ENCODE measurements at regions not wholly inside any gene's neighbourhood (a gene's known extent, or its start where the extent isn't known, plus 50 kb on each side); places are given as distances from the start of the nearest gene placed in this dataset.

GRCh38 chr10:94052866-94053791 is 59.4 kb downstream of the PLCE1 start (continued):
- TF ChIP-seq CHD7 (IDR thresholded peaks at IDR 0.05; ENCODE audit: insufficient replicate concordance, low read length): no peak
- TF ChIP-seq ZNF274 (IDR thresholded peaks at IDR 0.05; ENCODE audit: borderline replicate concordance, extremely low read depth, low read length): no peak
- no peak for TF ChIP-seq JUND (IDR thresholded peaks at IDR 0.05; ENCODE audit: low read length)
- no peak for TF ChIP-seq SIX5 (IDR thresholded peaks at IDR 0.05; ENCODE audit: low read depth, low read length)
- no peak for TF ChIP-seq RBBP5 (IDR thresholded peaks at IDR 0.05; ENCODE audit: borderline replicate concordance, low read depth, low read length)
- TF ChIP-seq SP1 (IDR thresholded peaks at IDR 0.05; ENCODE audit: low read depth, low read length): no peak
- TF ChIP-seq POU5F1 (IDR thresholded peaks at IDR 0.05; ENCODE audit: low read depth, low read length): no peak
- no peak for TF ChIP-seq KDM4A (IDR thresholded peaks at IDR 0.05; ENCODE audit: low read depth, low read length, severe bottlenecking)

Measured in H1 (cell line).